Gastroesophageal sphincter (tissue), 4 donors: ENCODE measurements at regions not wholly inside any gene's neighbourhood (a gene's known extent, or its start where the extent isn't known, plus 50 kb on each side); places are given as distances from the start of the nearest gene placed in this dataset.

Experiments
- ATAC-seq: fragments of 150-250 bp; one replicate; pipeline ENCODE4 v1.9.1; 2016; ENCODE audit warnings: mild to moderate bottlenecking, moderate library complexity
- H3K27ac ChIP-seq, 4 donors: fragments of 200-600 bp; sonication (generic) in 3 of 4; 1 replicate in 3 of 4; 2 replicates in 1 of 4; pipeline ENCODE4 v1.5.1; 2016 to 2019
- H3K27me3 ChIP-seq: fragments of 200-600 bp; sonication (generic); one replicate; pipeline ENCODE4 v1.5.1; 2019
- H3K36me3 ChIP-seq, 2 donors: fragments of 200-600 bp; sonication (generic); one replicate each; pipeline ENCODE4 v1.5.1; 2019; ENCODE audit warnings: control low read depth in 1 of 2
- H3K4me1 ChIP-seq, 3 donors: fragments of 200-600 bp; sonication (generic); 1 replicate in 2 of 3; 2 replicates in 1 of 3; pipeline ENCODE4 v1.5.1; 2016 to 2019; ENCODE audit warnings: control low read depth in 2 of 3
- H3K4me3 ChIP-seq, 2 donors: fragments of 200-600 bp; sonication (generic); one replicate each; pipeline ENCODE4 v1.5.1; 2019; ENCODE audit warnings: mild to moderate bottlenecking in 1 of 2, moderate library complexity in 1 of 2
- H3K9me3 ChIP-seq, 3 donors: fragments of 200-600 bp; sonication (generic); one replicate each; pipeline ENCODE4 v1.5.1; 2017 to 2019; ENCODE audit warnings: control low read depth in 2 of 3
- EP300 ChIP-seq: sonication (generic); formaldehyde crosslinking; IDR thresholded peaks from one replicate; pipeline ENCODE4 v1.6.1; 2017; ENCODE audit warnings: antibody characterized with exemption, mild to moderate bottlenecking
- POLR2A ChIP-seq, 2 donors: fragments of 450-650 bp; IDR thresholded peaks; one replicate each; pipeline ENCODE4 v1.6.1; 2017; ENCODE audit warnings: antibody characterized with exemption in 2 of 2, mild to moderate bottlenecking in 2 of 2, moderate library complexity in 1 of 2
- POLR2AphosphoS5 ChIP-seq: sonication (generic); formaldehyde crosslinking; IDR thresholded peaks from one replicate; pipeline ENCODE4 v1.6.1; 2017; ENCODE audit warnings: antibody characterized with exemption
- WGBS, 2 donors: methylation state at CpG; one replicate each; pipeline ENCODE4 v1.1.5; 2018; ENCODE audit warnings: low coverage in 1 of 2; 5-methylcytosine and 5-hydroxymethylcytosine counted together
- TF ChIP-seq, protein P1 (sequence below), 4 experiments: fragments of 200-600 bp in 2 of 4; fragments of 450-650 bp in 2 of 4; sonication (generic) in 1 of 4; IDR thresholded peaks; one replicate each; pipeline ENCODE4 v1.5.1; 2017 to 2019; ENCODE audit warnings: antibody characterized with exemption in 4 of 4, mild to moderate bottlenecking in 2 of 4, moderate library complexity in 2 of 4

GRCh38 chr20:53839423-53840176 is 230.8 kb downstream of the BCAS1 start:
- no peaks in the 10 kb centered on the region for H3K27me3 ChIP-seq
- H3K4me1 ChIP-seq, result no peaks in the 10 kb centered on the region
- H3K9me3 ChIP-seq, result no peaks in the 10 kb centered on the region
- H3K27ac ChIP-seq, result no peak overlapping the region
- peak; percentile 31 for ATAC-seq
- no peaks in the 10 kb centered on the region for H3K36me3 ChIP-seq
- TF ChIP-seq POLR2AphosphoS5, result no peak
- TF ChIP-seq POLR2A (IDR thresholded peaks at IDR 0.05), result no peak
- 68 to 76% methylated on average over 3 to 4 of the region's 8 CpGs for WGBS, 2 donors
- no peak overlapping the region for H3K4me3 ChIP-seq

DNA sequence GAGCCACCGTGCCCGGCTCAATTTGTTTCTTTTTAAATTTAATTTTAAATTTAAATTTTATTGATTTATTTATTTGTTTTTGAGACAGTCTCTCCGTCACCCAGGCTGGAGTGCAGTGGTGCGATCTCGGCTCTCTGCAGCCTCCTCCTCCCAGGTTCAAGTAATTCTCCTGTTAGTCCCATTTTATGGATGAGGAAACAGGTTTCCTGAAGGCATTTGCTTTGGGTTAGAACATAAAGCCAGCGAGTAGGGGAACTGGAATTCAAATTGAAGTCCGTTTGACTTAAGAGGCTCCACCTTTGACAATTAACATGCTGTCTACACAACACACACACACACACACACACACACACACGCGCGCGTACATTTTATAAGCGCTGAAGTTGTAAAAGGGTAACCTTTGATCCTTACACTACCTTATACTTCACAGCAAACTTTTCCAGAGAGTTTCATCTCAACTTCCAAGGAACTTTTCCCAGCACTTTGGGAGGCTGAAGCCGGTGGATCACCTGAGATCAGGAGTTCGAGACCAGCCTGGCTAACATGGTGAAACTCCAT is 232.0 kb downstream of the BCAS1 start:
- Histone ChIP-seq H3K9me3 (no peaks in the 10 kb centered on the region), H3K4me3 (no peak overlapping the region), H3K27ac (no peak overlapping the region), H3K36me3 (no peaks in the 10 kb centered on the region), H3K27me3 (no peaks in the 10 kb centered on the region), H3K4me1 (no peaks in the 10 kb centered on the region)
- TF ChIP-seq, protein P1, sequence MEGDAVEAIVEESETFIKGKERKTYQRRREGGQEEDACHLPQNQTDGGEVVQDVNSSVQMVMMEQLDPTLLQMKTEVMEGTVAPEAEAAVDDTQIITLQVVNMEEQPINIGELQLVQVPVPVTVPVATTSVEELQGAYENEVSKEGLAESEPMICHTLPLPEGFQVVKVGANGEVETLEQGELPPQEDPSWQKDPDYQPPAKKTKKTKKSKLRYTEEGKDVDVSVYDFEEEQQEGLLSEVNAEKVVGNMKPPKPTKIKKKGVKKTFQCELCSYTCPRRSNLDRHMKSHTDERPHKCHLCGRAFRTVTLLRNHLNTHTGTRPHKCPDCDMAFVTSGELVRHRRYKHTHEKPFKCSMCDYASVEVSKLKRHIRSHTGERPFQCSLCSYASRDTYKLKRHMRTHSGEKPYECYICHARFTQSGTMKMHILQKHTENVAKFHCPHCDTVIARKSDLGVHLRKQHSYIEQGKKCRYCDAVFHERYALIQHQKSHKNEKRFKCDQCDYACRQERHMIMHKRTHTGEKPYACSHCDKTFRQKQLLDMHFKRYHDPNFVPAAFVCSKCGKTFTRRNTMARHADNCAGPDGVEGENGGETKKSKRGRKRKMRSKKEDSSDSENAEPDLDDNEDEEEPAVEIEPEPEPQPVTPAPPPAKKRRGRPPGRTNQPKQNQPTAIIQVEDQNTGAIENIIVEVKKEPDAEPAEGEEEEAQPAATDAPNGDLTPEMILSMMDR (IDR thresholded peaks at IDR 0.05), result no peak
- TF ChIP-seq POLR2AphosphoS5 (no peak), EP300 (no peak), POLR2A (IDR thresholded peaks at IDR 0.05) (no peak)
- no peak for ATAC-seq
- WGBS, 2 donors, result 91 to 94% methylated on average over 6 to 10 of the region's 14 CpGs

DNA sequence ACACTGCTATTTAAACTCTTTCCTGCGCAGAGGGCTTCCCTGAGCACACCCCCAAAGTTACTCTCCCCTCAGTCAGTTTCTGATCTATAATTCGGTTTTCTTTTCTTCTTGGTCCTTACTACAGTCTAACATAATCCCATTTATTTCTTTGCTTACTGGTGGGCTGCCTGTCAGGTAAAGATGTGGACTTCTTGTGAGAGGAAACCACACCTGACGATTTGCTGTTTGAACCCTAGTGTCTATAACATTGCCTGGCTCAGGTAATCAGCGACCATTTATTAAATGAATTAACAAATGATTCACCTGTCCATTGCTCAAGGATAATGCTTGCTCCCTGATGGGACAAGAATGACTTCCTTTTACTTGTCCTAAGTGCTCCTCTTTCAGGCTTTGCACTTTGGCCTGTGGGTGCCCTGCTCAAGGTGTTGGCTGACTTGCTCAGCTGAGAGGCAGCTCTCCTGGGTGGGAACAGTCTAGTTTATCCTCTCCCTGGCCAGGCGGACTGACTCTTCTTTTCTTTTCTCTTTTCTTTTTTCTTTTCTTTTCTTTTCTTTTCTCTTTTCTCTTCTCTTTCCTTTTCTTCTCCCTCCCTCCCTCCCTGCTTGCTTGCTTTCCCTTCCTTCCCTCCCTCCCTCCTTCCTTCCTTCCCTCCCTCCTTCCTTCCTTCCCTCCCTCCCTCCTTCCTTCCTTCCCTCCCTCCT is 233.1 kb downstream of the BCAS1 start:
- H3K27ac ChIP-seq, result no peak overlapping the region
- no peak for ATAC-seq
- H3K27me3 ChIP-seq, result no peaks in the 10 kb centered on the region
- WGBS, 2 donors, result 87 to 90% methylated on average over 3 to 5 of the region's 5 CpGs
- H3K9me3 ChIP-seq, result no peaks in the 10 kb centered on the region
- no peaks in the 10 kb centered on the region for H3K4me1 ChIP-seq
- TF ChIP-seq, protein P1 (IDR thresholded peaks at IDR 0.05), result no peak
- no peak for TF ChIP-seq POLR2A (IDR thresholded peaks at IDR 0.05)
- TF ChIP-seq EP300, result no peak
- no peak for TF ChIP-seq POLR2AphosphoS5
- no peaks in the 10 kb centered on the region for H3K36me3 ChIP-seq
- no peak overlapping the region for H3K4me3 ChIP-seq

DNA sequence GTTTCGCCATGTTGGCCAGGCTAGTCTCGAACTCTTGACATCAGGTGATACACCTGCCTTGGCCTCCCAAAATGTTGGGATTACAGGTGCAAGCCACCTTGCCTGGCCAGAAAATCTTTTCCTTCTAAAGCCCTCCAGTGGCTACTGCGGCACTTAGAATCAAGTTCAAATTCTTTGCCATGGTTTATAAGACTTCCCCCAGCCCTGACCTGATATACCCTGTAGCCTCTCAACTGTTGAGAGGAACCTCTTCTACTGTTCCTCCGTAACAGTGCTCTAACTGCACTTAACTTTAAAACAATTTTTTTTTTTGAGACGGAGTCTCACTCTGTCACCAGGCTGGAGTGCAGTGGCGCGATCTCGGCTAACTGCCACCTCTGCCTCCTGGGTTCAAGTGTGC is 235.6 kb downstream of the BCAS1 start:
- Histone ChIP-seq H3K4me3 (no peak overlapping the region), H3K27ac (no peak overlapping the region), H3K4me1 (peaks cover 3 to 12% (median 8%) of the 10 kb centered on the region in 3 donors), H3K36me3 (no peaks in the 10 kb centered on the region), H3K27me3 (no peaks in the 10 kb centered on the region), H3K9me3 (no peaks in the 10 kb centered on the region)
- 100% methylated on average over 2 to 4 of the region's 8 CpGs for WGBS, 2 donors
- no peak for ATAC-seq
- TF ChIP-seq, protein P1 (IDR thresholded peaks at IDR 0.05), result no peak
- TF ChIP-seq POLR2AphosphoS5, result no peak
- TF ChIP-seq EP300, result no peak
- no peak for TF ChIP-seq POLR2A (IDR thresholded peaks at IDR 0.05)

GRCh38 chr20:53834062-53834442 is 236.3 kb downstream of the BCAS1 start:
- no peak for ATAC-seq
- Histone ChIP-seq H3K27me3 (no peaks in the 10 kb centered on the region), H3K9me3 (no peaks in the 10 kb centered on the region), H3K4me3 (no peak overlapping the region), H3K27ac (no peak overlapping the region), H3K4me1 (peaks cover 3 to 19% (median 9%) of the 10 kb centered on the region in 3 donors), H3K36me3 (no peaks in the 10 kb centered on the region)
- TF ChIP-seq, protein P1 (IDR thresholded peaks at IDR 0.05), result no peak
- TF ChIP-seq POLR2AphosphoS5, result no peak
- no peak for TF ChIP-seq EP300
- no peak for TF ChIP-seq POLR2A (IDR thresholded peaks at IDR 0.05)
- 75 to 93% methylated on average over 3 of the region's 3 CpGs for WGBS, 2 donors
